GM12872 (cell line): ENCODE measurements at regions not wholly inside any gene's neighbourhood (a gene's known extent, or its start where the extent isn't known, plus 50 kb on each side); places are given as distances from the start of the nearest gene placed in this dataset.

ENCODE experiments used
- TF ChIP-seq, protein P1 (sequence below): IDR thresholded peaks from 3 replicates; pipeline ENCODE4 v1.5.1; 2011; ENCODE audit warnings: low read depth, mild to moderate bottlenecking, low read length, moderate library complexity; ENCODE audit not compliant: insufficient read depth

DNA sequence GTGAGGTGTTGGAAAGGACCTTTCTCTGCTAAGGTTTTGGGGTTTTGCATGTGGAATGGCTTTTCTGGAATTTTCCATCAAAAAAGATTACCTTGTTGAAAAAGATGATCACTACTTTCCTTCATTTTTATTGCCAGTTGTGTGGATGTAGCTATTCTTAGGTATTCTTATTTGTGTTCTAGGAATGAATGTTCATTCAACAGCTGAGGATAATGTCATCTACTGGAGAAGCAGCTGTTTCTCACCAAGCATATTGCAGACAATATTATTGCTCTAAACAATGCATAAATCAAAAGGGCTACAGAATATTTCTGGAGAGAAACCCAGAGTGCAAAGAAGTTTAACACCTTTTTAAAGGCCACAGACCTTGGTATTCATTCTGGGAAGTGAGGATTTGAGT, 145.6 kb upstream of the CALCR start:
- TF ChIP-seq, protein P1, sequence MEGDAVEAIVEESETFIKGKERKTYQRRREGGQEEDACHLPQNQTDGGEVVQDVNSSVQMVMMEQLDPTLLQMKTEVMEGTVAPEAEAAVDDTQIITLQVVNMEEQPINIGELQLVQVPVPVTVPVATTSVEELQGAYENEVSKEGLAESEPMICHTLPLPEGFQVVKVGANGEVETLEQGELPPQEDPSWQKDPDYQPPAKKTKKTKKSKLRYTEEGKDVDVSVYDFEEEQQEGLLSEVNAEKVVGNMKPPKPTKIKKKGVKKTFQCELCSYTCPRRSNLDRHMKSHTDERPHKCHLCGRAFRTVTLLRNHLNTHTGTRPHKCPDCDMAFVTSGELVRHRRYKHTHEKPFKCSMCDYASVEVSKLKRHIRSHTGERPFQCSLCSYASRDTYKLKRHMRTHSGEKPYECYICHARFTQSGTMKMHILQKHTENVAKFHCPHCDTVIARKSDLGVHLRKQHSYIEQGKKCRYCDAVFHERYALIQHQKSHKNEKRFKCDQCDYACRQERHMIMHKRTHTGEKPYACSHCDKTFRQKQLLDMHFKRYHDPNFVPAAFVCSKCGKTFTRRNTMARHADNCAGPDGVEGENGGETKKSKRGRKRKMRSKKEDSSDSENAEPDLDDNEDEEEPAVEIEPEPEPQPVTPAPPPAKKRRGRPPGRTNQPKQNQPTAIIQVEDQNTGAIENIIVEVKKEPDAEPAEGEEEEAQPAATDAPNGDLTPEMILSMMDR, result no peak

DNA sequence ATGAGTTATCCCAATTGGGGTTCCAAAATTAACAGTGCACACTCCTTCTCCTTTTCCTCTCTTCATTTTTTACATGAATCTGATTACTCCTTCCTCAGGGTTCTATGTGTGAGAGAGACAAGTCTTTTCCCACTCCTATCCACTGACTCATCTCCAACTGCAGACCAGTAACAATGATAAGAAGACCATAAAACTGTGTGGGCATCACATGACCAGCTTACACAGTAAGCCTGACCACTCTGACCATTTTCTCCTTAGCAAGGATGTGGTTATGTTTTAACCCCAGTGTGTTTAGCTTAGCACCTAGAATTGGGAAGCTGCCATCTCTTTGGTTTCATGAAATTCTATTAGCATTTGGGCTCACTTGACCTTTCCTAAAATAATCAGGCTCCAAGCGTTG, 145.0 kb upstream of the CALCR start:
- TF ChIP-seq, protein P1, result no peak

DNA sequence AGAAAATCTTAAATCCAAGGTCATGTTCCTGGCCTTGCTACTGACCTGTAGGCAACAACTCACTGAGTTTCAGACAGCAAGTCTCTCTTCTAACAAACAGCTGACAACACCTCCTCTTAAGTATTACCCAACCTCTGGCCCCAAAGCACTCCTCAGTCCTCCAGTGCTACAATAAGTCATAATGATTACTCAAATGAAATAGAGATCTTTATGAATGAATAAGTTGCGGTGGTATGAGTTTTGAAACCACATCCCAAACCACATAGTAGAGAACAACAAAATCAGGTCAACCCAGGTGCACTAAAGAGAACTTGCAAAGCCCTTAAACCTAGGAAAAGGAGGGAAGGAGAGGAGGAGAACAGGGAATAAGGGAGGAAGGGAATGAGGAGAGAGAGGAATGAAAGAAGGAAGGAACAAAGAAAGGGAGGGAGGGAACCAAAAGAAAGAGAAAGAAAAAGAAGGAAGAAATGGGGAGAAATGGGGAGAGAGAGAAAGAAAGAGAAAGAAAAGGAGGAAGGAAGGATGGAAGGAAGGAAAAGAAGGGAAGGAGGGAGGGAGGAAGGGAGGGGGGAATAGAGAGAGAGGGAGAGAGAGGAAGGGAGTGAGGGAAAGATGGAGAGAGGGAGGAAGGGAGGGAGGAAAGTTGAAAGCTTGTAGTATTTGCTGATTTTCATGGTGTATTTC, 142.8 kb upstream of the CALCR start:
- TF ChIP-seq, protein P1, result no peak

DNA sequence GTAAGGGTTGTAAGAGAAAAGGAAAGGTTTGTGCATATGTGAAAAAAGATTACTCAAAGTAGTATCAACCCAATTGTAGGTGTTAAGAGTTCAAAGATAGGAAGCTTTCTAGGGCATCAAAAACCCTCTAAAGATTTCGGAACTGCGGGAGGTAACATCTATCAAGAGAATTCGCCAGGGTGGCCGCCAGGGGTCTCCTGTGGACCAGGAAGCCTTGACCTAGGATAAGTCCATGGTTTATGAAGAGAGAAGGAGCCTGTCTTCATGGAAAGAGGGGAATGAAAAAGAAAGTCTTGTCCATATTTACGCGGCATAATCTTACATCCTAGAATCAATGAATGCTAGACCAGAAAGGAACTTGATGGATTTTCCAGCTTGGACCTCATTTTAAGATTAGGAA, 140.7 kb upstream of the CALCR start:
- TF ChIP-seq, protein P1, result peak; percentile 58; the same call in 2 of the 3 replicates

DNA sequence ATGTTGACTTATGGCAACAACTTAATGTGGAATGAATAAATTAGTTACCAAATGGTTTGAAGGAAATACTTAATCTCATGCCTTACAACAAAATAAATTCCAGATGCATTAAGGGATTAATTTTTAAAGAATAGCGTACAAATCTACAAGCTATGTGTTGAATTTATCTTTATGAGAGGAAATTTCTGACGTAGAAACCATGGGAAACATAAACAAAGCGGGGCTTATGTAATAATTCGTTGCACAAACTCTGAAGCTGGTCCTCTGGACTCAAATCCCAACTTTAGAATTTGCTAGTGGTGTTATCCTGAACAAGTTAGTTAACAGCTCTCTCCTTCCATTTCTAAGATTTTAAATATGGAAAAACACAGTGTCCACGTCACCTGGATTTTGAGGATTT, 137.4 kb upstream of the CALCR start:
- TF ChIP-seq, protein P1, result no peak

DNA sequence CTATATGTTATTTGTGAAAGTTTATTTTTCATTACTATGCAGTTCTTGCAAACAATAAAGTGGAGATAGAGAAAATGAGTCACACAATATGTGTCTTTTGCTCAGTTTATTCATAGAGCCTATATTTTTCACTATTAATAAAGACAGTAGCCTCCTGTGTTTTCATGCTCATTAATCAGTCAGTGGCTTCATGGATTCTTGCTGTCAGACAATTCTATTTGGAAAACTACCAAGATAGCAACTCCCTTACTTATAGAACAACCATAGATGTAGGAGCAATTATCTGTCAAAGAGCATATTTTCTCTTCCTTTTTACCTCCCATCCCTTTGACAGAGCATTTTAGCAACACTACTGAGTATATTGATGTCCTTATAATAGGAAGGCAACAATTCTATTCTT, 132.7 kb upstream of the CALCR start:
- TF ChIP-seq, protein P1, result no peak

DNA sequence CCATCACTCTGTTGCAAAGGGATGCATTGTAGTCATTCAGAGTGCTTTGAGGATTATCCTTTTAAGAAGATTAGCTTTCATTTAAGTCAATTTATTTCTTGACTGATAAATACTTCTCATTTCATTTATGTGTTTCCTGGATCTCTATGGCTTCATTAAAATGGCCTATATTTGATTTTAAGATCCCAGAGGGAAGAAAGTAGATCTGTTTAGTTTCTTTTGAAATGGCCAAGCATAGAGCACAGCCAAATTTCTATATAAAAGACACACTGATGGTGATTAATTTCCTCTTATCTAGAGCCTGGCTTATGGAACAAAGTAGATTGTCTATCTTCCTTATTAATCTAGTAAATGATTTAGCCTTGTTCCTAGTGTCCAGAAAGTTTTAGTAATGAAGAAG, 129.7 kb upstream of the CALCR start:
- TF ChIP-seq, protein P1, result no peak
